LNCaP clone FGC (cell line): ENCODE measurements at regions not wholly inside any gene's neighbourhood (a gene's known extent, or its start where the extent isn't known, plus 50 kb on each side); places are given as distances from the start of the nearest gene placed in this dataset.

Experiments
- DNase-seq: peaks from one replicate; pipeline ENCODE4 v3.0.0-alpha.2; 2011; ENCODE audit warnings: low read depth
- H3K4me3 ChIP-seq: 2 replicates; pipeline ENCODE4 v1.5.1; 2011; ENCODE audit warnings: mild to moderate bottlenecking, low read depth, low read length, control low read depth
- CTCF ChIP-seq: IDR thresholded peaks from 2 replicates; pipeline ENCODE4 v1.5.1; 2012; ENCODE audit warnings: mild to moderate bottlenecking; ENCODE audit not compliant: control insufficient read depth, insufficient read depth; ENCODE audit errors: extremely low read depth

- no peak for TF ChIP-seq CTCF
- DNase-seq: no peak
- no peak overlapping the region for H3K4me3 ChIP-seq
Measured at GRCh38 chr12:98456576-98457573, 58.5 kb upstream of the TMPO start.

- no peak for TF ChIP-seq CTCF
- DNase-seq: no peak
- no peak overlapping the region for H3K4me3 ChIP-seq
Measured at GRCh38 chr12:98464190-98464589, 51.2 kb upstream of the TMPO start.

- no peak for DNase-seq
- no peak overlapping the region for H3K4me3 ChIP-seq
- TF ChIP-seq CTCF: no peak
Measured at GRCh38 chr12:98465505-98465904, 49.9 kb upstream of the TMPO start.
